ENCODE measurements at regions not wholly inside any gene's neighbourhood (a gene's known extent, or its start where the extent isn't known, plus 50 kb on each side); places are given as distances from the start of the nearest gene placed in this dataset.

DNA sequence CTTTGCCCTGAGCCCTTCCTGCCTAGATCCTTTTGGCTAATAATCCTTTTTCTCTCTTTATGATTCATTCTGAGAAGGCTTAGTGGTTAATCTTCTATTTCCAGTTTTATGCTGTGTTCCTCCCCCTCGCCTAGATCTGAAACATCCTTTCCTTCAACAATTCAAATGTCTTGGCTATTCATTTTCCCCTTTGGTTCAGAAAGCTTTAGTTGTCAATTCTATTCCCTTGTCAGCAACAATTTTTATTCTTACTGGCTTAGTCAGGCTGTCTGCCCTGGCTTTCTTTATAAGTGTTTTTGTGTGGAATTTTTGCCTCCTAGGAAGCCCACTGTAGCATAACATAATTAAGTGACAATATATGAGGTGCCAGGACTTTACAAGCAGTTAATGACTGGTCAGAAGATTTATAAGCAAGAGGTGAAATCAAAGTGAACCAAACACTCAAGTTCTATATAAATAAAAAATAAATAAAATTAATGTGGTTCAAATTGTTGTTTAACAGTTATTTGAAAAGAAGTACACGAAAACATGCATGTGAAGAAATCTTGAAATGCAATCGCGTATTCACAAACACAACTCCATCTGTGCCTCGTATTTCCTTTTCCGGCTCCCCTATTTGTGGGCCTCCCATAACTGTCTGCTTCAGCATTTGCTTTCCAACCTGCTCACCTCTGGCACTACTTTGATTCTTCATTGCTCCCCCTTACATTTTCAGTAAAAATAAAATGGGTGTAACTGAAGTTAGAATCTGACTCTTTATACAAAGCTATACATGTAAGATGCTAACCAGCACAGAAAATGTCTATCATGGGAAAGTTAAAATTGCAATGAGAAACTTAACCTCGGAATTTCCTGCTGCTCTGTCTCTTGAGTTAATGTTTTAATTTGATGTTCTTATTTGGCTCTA lies 235.4 kb downstream of the SPRY1 start:
- TF ChIP-seq, protein P1, sequence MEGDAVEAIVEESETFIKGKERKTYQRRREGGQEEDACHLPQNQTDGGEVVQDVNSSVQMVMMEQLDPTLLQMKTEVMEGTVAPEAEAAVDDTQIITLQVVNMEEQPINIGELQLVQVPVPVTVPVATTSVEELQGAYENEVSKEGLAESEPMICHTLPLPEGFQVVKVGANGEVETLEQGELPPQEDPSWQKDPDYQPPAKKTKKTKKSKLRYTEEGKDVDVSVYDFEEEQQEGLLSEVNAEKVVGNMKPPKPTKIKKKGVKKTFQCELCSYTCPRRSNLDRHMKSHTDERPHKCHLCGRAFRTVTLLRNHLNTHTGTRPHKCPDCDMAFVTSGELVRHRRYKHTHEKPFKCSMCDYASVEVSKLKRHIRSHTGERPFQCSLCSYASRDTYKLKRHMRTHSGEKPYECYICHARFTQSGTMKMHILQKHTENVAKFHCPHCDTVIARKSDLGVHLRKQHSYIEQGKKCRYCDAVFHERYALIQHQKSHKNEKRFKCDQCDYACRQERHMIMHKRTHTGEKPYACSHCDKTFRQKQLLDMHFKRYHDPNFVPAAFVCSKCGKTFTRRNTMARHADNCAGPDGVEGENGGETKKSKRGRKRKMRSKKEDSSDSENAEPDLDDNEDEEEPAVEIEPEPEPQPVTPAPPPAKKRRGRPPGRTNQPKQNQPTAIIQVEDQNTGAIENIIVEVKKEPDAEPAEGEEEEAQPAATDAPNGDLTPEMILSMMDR (IDR thresholded peaks at IDR 0.05; ENCODE audit: low read length): no peak
- no peak for TF ChIP-seq EZH2phosphoT487 (IDR thresholded peaks at IDR 0.05; ENCODE audit: low read length)

All from MM.1S (cell line).